Body of pancreas (tissue), 4 donors: ENCODE measurements at regions not wholly inside any gene's neighbourhood (a gene's known extent, or its start where the extent isn't known, plus 50 kb on each side); places are given as distances from the start of the nearest gene placed in this dataset.

Source experiments
- CTCF ChIP-seq, 7 experiments: fragments of 450-650 bp in 4 of 7; fragments of 200-600 bp in 3 of 7; sonication (generic) in 3 of 7; IDR thresholded peaks; one replicate each; pipeline ENCODE4 v1.5.1; 2016 to 2019; ENCODE audit warnings: antibody characterized with exemption in 7 of 7
- POLR2A ChIP-seq, 3 donors: fragments of 450-650 bp; IDR thresholded peaks; one replicate each; pipeline ENCODE4 v1.6.1; 2016; ENCODE audit warnings: antibody characterized with exemption in 3 of 3, mild to moderate bottlenecking in 2 of 3

- TF ChIP-seq CTCF (IDR thresholded peaks at IDR 0.05) (no peak), POLR2A (IDR thresholded peaks at IDR 0.05) (no peak)
Measured at GRCh38 chr13:53415135-53415534, 386.5 kb downstream of the OLFM4 start.
